ENCODE measurements at regions not wholly inside any gene's neighbourhood (a gene's known extent, or its start where the extent isn't known, plus 50 kb on each side); places are given as distances from the start of the nearest gene placed in this dataset.

DNA sequence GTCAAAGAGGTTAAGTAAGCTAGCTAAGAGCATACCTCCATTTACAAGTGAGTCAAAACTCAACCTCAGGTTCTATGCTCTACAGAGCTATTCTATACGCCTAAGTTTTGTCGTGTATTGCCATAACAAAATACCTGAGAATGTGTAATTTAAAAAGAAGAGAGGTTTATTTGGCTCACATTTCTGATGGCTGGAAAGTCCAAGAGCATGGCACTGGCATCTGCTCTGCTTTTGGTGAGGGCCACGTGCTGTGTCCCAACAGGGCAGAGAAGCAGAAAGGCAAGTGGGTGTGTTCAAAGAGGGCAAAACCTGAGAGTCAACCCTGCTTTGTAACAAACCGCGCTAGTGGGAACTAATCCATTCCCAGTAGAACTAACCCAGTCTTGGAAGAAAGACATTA is 60.9 kb upstream of the POU2F1 start:
- peaks cover 3 to 6% of the 10 kb centered on the region in 2 donors for H3K4me1 ChIP-seq (ENCODE audit: control insufficient read depth in 1 of 2, insufficient read depth in 2 of 2, low read length in 2 of 2)
- H3K4me1 Mint-ChIP-seq = peaks cover 10% of the 10 kb centered on the region
- H3K9ac ChIP-seq (ENCODE audit: insufficient read depth, low read length, poor library complexity, severe bottlenecking) = no peak overlapping the region
- H3K4me3 Mint-ChIP-seq = no peak overlapping the region
- H4K20me1 ChIP-seq (ENCODE audit: insufficient read depth, low read length) = no peaks in the 10 kb centered on the region
- no peak overlapping the region for H3K27ac ChIP-seq (ENCODE audit: low read depth in 1 of 2, low read length in 2 of 2)
- H3K79me2 ChIP-seq (ENCODE audit: insufficient read depth, low read length) = no peaks in the 10 kb centered on the region
- no peaks in the 10 kb centered on the region for H3K9me3 Mint-ChIP-seq
- intact Hi-C loops (cut with micrococcal nuclease) = no loop called here
- H3K4me2 ChIP-seq (replicated peaks; ENCODE audit: extremely low read depth, low read length, poor library complexity, severe bottlenecking) = no peak overlapping the region
- peaks cover 0 to 4% (median 0%) of the 10 kb centered on the region in 3 donors for H3K27me3 Mint-ChIP-seq (ENCODE audit: low read depth in 3 of 3)
- no peaks in the 10 kb centered on the region for H3K27me3 ChIP-seq (ENCODE audit: control insufficient read depth in 2 of 2, insufficient read depth in 2 of 2, low read length in 2 of 2)
- H2AFZ ChIP-seq (ENCODE audit: insufficient read depth, low read depth, low read length, poor library complexity, severe bottlenecking) = no peak overlapping the region
- 89% methylated on average over 1 of the region's 5 CpGs for WGBS (ENCODE audit: insufficient coverage)
- H3K4me3 ChIP-seq (replicated peaks in 1 of 3; ENCODE audit: low read depth in 2 of 3, low read length in 3 of 3) = no peak overlapping the region
- no peaks in the 10 kb centered on the region for H3K9me3 ChIP-seq (replicated peaks in 1 of 2; ENCODE audit: control insufficient read depth in 1 of 2, insufficient read depth in 1 of 2, low read length in 2 of 2)
- H3K36me3 Mint-ChIP-seq = no peaks in the 10 kb centered on the region
- TF ChIP-seq CTCF (IDR thresholded peaks at IDR 0.05) = no peak
- no peaks in the 10 kb centered on the region for H3K36me3 ChIP-seq (replicated peaks in 1 of 2; ENCODE audit: control insufficient read depth in 1 of 2, insufficient read depth in 2 of 2, low read length in 2 of 2)
- DNase-seq = no peak
- no peak overlapping the region for H3K27ac Mint-ChIP-seq

DNA sequence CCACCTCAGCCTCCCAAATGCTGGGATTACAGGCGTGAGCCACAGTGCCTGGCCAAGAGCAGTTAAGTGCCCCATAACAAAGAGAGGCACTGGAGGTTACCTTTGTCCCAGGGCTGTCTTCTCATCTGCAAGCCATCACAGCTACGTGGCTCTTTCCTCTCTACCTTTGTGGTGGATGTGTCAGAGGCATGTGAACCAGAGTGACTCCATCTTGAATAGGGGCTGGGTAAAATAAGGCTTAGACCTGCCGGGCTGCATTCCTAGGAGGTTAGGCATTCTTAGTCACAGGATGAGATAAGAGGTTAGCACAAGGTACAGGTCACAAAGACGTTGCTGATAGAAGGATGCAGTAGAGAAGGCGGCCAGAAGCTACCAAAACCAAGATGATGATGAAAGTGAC is 59.4 kb upstream of the POU2F1 start:
- Histone ChIP-seq H4K20me1 (ENCODE audit: insufficient read depth, low read length) (no peaks in the 10 kb centered on the region), H3K79me2 (ENCODE audit: insufficient read depth, low read length) (no peaks in the 10 kb centered on the region), H3K4me2 (replicated peaks; ENCODE audit: extremely low read depth, low read length, poor library complexity, severe bottlenecking) (no peak overlapping the region), H3K9ac (ENCODE audit: insufficient read depth, low read length, poor library complexity, severe bottlenecking) (no peak overlapping the region), H3K9me3 (replicated peaks in 1 of 2; ENCODE audit: control insufficient read depth in 1 of 2, insufficient read depth in 1 of 2, low read length in 2 of 2) (no peaks in the 10 kb centered on the region), H3K27me3 (ENCODE audit: control insufficient read depth in 2 of 2, insufficient read depth in 2 of 2, low read length in 2 of 2) (no peaks in the 10 kb centered on the region), H3K4me3 (replicated peaks in 1 of 3; ENCODE audit: low read depth in 2 of 3, low read length in 3 of 3) (no peak overlapping the region), H2AFZ (ENCODE audit: insufficient read depth, low read depth, low read length, poor library complexity, severe bottlenecking) (no peak overlapping the region), H3K36me3 (replicated peaks in 1 of 2; ENCODE audit: control insufficient read depth in 1 of 2, insufficient read depth in 2 of 2, low read length in 2 of 2) (no peaks in the 10 kb centered on the region), H3K27ac (ENCODE audit: low read depth in 1 of 2, low read length in 2 of 2) (no peak overlapping the region), H3K4me1 (ENCODE audit: control insufficient read depth in 1 of 2, insufficient read depth in 2 of 2, low read length in 2 of 2) (peaks cover 3 to 6% of the 10 kb centered on the region in 2 donors)
- H3K9me3 Mint-ChIP-seq = no peaks in the 10 kb centered on the region
- H3K4me1 Mint-ChIP-seq = peaks cover 10% of the 10 kb centered on the region
- no peak overlapping the region for H3K27ac Mint-ChIP-seq
- intact Hi-C loops (cut with micrococcal nuclease) = no loop called here
- no peaks in the 10 kb centered on the region for H3K36me3 Mint-ChIP-seq
- WGBS (ENCODE audit: insufficient coverage) = 50% methylated on average over 2 of the region's 5 CpGs
- DNase-seq = no peak
- peaks cover 0 to 4% (median 0%) of the 10 kb centered on the region in 3 donors for H3K27me3 Mint-ChIP-seq (ENCODE audit: low read depth in 3 of 3)
- TF ChIP-seq CTCF (IDR thresholded peaks at IDR 0.05) = no peak
- H3K4me3 Mint-ChIP-seq = no peak overlapping the region
